NCI-H1436 (cell line): ENCODE measurements at regions not wholly inside any gene's neighbourhood (a gene's known extent, or its start where the extent isn't known, plus 50 kb on each side); places are given as distances from the start of the nearest gene placed in this dataset.

Source experiments
- DNase-seq: peaks from one replicate; lab custom pipeline; 2025; lab: John Stamatoyannopoulos, UW

DNA sequence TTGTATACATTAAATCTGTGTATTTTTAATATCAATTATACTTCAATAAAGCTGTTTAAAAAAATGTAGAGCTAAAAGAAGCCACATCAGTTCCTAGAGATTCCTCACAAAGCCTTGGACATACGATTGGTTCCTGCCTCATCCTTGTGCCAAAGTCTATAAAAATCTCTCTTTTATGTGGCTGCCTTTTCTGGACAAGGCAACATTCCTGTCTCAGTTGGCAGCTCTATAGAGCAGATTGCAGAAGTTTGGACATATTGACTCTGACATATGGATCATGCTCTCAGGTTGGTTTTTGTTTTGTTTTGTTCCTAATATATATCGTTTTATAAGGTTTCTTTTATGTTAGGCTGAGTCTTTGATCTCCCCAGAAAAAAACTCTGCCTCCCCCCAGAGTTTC is 148.9 kb downstream of the MAFB start:
- no peak for DNase-seq

DNA sequence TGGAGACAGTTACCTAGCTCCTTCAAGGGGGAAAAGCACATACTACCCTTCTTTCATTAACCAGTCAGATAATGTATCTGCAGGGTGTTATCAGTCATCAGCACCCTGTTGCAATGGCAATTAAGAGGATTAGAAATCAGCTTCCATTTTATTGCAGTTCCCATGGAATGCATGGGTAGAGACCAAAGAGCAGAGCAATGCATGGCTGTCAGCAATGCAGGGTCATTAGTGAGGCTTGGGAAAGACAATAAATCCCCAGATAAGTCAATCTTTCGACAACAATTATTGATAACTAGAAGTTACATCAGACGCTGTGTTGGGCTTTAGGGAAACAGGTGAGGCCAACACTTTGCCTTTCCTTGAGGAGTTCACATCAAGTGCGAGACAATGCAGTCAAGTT is 150.9 kb downstream of the MAFB start:
- no peak for DNase-seq

DNA sequence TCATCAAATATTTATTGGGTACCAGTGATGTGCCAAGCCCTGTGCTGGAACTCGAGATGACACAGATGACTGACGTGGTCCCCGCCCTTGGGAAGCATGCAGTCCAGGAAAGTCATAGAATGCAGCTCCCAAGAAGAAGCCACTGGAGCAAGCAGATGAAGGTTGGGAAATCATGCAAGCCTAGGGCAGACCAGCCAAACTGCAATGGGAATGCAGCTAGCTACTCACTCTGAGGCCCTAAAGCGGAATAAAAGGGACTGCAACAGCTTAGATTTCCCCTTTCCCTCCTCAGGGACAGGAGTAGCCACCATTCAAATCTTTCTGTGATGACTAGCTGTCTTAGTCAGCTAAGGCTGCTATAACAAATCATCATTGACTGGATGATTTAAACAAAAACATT is 152.2 kb downstream of the MAFB start:
- no peak for DNase-seq

DNA sequence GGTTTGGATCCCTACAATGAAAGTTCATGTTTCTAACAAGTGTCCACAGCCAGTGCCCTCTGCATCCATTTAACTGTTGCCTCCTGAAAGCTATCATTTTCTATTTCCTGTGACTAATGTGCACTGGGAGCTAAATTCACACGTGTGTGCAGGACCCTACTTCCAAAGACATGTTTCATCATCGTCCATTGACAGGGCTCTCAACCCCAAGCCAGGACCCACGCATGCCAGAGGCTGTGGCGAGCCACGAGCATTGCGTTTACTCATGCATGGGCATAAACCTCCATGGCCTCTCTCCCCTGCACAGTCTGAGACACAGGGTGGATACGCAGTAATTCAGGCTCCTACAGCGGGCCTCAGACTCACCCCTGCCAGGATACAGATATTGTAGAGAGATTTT is 153.2 kb downstream of the MAFB start:
- DNase-seq, result no peak

DNA sequence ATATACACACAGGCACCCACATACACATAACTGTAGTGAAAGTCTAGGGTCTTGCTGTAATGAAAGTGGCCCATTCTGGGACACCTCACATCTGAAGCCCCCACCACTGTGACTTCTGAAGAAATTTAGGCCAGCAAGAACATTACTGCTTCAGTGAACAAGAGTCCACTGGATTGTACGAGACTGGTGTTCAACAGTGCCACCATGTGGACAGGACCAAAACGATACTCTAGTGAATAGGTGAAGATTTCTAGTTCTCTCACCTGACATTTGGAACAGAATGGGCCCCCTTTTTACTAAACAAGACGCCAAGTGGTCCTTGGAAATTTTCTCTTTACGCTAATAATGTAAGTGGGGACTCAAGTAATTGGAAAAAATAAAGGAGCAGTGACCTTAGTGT is 156.9 kb downstream of the MAFB start:
- DNase-seq, result no peak

DNA sequence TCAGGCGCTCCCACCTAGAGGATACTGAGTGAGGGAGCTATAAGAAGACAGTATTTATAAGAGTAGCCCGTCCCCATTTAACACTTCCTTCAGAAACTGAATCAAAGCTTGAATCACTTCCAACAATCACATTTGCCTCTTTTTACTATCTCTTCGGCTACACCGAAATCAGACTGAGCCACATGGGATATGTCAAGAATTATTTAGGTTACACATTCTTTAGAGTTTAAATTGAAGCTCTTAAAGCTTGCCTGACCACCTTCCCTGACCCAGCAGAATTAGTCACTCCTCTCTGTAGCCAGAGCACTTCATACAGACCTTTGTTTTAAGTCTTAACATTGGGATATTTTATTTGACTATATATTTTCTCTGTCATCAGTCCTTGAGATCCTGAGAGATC is 163.7 kb downstream of the MAFB start:
- no peak for DNase-seq

DNA sequence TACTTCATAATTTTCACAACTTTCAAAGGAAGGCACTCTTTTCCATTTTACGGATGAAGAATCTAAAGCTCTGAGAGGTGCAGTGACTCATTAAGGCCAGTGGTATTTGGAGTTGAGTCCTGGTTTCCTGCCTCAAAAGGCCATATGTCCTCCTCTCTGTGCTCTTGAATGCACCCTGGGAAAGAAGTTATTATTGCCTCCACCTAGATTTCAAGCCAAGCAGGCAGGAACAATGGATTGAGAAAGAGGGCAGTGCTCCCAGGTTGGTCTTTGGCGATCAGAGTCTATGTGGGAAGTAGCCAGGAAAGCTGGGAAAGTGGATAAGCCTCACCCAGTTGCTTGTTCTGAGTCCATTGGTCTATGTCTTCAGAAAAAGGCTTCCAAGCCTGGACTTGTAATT is 165.0 kb downstream of the MAFB start:
- no peak for DNase-seq

DNA sequence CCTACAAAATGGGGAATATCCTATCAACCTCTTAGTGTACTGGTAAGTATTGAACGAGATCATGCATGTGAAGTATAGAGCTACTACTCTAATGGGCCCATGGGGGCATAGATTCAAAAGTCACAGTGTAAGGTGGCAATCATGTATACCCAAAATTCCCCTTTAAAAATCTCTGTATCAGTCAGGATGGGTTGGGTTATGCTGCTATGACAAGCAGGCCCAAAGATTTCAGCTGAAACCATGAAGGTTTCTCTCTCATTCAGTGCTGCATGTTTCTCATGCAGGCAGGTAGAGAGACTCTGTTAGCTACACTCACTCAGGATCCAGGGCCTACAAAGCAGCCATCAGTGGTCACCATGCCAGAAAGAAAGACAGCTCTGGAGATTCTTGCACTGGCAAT is 166.6 kb downstream of the MAFB start:
- no peak for DNase-seq

DNA sequence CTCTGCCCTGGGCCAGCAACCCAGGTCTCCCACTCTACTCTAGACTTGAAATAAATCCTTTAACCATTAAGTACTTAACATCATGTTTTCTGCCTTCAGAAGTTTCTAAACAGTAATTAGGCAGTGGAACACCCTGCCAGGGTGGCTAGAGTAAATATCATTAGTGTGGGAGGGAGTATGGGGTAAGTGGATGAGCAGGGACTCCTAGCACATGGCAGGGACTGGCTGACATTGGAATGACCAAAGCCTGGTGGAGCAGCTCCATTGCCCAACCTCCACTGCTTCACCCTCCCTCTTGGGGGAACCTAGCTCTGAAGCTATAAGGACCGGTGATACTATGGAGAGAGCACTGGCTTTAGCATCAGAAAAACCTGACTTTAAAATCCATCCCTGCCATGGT is 167.1 kb downstream of the MAFB start:
- no peak for DNase-seq

DNA sequence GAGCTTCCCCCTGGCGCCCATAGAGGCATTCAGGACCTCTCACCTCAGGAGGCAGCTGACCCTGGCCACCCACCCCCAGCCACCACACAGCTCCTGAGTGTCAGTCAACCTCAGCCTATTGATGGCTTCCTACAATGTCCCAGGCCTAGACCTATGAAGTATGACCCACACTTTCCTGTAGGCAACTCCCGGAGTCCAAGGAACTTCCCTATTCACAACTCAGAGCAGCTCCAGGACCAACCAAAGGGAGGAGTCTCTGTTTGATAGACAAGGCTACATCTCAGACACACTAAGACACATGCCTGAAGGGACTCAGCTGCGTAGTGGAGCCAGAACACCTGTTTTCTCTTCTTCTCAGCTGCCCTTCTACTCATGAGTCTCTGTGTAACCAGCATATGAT is 169.1 kb downstream of the MAFB start:
- no peak for DNase-seq

DNA sequence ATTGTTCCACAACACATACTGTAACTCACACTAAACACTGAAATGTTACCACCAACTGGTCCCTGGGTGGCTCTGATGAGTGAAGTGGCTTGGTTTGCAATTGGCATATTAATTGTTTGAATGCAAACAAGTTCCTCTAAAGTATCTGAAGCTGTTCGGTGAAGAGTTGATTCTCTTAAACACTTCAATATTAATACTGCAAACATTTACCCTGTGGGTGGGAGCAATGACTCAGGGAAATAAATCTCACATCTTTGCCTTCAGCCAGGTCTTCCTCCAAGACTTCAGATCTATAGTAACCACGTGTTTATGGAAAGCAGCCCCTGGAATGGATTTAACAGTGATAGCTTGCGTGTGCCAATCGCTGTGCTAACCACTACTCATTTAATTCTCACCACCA is 176.0 kb downstream of the MAFB start:
- no peak for DNase-seq

DNA sequence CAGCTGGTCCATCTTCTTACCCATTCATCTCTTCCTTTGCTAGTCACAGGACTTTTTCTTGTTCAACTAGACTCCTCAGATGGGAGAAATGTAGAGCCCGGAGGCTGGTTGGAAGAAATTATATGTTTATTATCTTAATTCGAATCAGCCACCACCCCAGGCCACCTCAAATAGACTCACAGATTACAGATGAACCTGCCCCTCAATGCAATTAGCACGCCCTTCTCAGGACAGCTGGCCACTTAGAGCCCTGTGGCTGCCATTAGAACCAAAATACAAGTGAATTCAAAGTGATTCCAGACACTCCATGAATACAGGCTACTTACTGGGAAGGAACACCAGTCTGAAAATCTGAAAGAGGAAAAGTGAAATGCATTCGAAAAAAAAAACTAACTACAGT is 176.4 kb downstream of the MAFB start:
- no peak for DNase-seq

DNA sequence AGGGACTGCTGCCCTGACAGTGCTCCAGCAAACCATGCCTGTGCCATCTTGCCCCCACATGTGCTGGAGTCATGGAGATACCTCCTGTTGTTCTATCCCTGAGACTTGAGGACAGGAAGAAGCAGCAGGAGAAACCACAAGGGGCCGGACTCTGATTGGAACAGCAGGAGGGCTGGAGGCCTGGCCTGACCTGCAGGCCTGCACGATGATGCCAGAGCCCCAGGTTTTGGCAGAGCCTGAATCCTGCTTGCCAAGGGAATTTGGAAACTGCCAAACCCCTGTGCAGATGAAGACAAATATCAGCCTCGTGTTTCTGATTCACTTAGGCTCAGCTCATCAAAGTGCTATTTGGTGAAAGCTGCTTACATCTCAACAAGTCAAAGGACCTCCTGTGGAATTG is 177.6 kb downstream of the MAFB start:
- DNase-seq, result no peak

DNA sequence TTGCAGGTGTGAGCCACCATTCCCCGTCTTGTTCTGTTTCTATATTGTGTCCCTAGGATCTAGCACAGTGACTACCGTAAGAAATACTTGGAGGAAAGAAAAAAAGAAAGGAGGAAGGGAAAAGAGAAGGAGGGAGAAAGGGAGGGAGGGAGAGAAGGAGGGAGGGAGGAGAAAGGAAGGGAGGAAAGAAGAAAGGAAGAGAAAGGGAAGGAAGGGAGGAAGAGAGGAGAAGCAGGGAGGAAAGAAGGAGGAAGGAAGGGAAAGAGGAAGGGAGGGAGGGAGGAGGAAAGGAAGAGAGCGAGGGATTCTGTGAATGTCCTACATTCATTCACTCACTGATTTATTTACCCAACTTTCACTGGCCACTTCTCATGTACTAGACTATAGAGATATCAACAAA is 178.4 kb downstream of the MAFB start:
- no peak for DNase-seq

DNA sequence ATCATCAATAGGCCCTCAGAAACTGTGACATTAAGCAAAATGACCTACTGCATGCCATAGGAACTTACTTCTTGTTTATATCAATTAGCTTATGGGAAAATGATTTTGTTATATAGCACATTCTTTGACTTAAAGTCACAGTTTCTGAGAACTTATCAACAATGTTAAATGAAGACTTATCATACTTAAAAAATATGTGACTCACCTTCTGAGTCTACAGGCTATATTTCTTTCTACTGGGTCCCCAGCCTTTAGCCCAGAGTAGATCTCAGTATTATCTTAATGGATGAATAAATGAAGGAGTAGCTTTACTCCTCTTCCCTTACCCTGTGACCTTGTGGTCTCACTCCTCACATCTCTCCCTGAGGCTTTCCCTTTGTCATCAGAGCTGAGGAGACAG is 180.2 kb downstream of the MAFB start:
- no peak for DNase-seq

DNA sequence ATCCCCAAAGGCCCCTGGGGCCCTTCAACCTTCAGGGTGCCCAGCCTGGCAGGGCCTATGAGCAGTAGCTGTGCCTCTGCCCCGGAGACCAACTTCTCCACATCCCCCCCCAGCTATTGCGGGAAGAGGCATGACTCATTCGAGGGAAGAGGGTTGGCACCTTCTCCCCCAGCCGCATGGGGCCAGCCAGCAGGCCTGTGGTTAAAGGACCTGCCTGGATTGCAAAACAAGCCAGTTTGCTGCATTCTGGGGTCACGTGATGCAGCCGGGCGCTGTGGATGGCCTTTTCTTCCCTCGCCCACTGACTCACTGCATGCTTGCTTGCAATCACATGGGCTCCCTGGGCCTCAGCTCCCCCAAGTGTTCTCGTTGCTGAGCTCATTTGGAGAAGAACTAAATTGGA is 182.5 kb downstream of the MAFB start:
- no peak for DNase-seq

DNA sequence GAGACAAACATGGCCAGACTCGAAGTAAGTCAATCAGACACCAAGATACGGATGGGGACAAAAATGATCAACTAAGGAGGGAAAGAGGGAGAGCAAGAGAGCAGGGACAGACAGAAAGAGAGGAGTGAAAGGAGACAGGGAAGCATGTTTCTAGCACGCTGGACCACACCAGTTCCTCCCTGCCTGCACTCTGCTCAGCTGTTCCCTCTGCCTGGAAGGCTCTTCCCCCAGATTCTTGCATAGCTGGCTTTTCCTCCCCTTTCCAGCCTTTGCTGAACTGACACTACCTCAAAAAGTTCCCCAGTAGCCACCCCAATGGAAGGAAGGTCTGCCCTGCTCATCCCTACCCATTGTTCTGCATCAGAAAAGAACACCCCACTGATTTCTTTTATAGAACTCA is 185.9 kb downstream of the MAFB start:
- DNase-seq, result no peak

DNA sequence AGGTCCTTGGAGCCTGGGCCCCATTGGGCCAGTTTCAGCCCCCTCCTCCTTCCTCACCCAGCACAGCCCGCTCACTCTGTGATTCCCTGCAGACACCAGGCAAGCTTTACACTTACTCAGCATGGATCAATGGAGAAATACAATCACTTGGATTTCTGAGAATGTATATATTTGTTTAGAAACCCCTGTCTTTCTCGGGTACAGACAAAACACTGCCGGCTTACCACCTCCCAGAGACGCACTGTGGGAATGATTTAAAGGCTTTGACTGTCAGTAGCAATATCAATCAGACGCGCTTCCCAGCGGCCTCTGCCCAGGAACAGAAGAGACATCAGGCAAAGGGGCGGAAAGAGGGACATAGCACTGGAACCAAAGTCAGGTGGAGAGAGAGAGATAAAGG is 186.5 kb downstream of the MAFB start:
- no peak for DNase-seq

DNA sequence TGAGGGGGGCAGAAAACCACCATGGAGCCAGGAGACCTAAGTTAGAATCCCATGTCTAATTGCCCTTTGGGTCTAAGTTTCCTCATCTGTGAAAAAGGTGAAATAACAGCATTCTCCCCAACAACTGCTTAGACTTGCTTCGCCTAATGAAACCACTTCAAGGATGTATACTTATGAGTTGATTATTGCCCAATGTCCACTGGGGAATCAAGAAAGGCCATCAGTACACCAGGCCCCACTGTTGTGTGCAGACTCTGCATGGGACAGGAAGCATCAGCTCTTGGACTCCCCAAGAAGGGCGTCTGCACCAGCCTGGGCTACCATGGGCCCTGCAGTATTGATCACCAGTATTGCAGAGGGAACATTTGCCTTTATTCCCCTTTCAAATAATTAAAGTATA is 189.6 kb downstream of the MAFB start:
- DNase-seq, result no peak

DNA sequence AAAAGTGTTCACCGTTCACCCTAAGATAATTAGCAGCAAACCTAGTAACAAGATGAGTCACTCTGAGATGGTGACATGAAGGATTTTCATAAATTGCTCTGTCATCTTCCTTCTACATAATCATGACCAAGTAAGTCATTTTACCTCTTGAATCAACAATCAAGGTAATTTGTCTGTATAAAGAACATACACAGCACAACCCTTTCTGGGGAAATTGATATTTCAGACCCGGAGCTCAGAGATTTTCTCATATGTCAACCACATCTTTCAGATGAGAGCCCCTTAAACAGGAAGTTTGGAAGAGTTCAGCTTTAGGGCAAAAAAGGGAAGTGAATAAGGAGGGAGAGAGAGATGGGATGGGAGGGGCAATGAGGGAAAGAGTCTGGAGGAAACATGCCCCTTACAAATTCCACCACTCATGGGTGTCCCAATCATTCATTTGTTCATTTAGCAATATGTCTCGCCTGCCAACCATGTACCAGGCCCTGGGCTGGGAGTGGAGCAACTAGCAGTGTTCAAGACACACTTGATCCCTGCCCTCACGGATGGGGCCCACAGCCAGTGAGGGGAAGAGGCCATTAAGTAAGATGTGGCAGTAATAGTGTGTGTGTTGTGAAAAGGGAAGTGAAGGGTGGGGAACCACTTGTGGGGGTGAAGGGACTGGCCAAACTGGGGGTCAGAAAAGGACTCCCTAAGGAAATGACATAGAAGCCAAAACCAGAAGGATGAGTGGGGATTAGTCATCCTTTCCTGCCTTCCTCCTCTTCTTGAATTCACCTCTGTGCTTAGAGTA is 190.9 kb downstream of the MAFB start:
- no peak for DNase-seq

DNA sequence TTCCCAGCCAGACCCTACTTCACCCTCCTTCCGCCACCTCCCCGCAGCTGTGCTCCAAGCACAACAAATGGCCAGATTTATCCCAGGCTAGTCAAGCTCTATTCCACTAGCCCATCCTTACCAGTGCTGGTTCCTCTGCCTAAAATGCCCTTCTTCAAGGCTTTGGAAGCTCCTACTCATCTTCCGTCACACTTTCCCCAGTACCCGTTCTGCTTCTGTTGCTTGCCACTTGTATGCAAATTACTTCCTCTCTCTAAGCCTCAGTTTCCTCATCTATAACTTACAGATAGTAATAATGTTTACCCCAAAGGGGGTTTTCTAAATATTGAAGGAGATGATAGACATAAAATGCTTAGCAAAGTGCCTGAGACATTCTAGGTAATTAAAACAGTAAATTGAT is 193.1 kb downstream of the MAFB start:
- DNase-seq, result no peak

DNA sequence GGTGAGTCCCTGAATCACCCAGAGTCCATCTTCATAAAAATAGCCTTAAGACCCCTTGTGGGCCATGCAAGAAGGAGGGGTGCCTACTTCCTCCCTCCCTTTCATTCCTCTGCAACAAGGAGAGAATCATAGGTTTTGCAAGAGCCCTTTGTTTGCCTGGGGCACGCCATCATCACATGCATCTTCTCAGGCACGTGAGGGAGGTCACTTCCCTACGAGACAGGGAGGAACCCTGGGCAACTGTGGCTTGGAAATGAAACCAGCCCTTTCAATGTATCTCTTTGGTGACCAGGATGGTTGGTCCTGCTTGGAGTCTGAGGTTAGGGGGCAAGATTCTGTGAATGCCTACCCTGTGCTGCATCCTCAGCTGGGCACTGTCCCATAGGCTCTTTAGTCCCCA is 194.8 kb downstream of the MAFB start:
- DNase-seq, result no peak

DNA sequence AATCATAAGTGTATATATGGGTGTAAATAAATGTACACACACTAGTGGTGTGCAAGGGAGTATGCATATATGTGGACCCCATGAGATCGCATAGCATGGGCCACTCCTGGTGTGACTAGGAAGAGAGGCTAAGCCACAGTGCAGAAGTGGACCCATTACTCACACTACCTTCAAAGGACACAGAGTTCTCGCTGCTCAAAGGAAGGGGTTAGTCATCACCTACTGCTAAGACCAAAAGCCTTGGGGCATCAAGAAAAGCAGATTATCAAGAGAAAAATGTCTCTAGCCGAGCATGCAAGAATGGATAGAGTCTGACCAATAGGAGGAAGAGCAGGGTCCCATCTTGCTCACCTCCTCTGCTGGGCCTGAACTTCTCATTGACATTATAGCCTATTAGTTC is 195.5 kb downstream of the MAFB start:
- no peak for DNase-seq

DNA sequence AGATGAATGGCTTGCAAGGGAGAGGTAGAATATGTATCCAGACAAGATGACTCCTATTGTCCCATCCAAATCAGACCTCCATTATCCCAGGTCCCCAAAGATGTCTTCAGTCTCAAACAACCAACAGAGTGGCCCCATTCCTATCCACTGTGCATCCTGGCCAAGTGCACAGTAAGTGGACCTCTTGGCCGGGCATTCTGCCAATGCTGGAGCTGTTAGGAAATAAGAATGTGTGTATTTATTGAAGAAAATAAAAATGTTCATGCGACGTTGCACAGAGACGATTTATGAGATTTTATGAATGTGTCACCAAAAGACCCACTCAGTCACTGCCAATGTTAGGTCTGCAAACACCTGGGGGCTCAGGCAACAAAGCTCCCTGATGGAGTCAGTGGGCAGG is 196.0 kb downstream of the MAFB start:
- no peak for DNase-seq
